DOHH2 (cell line): ENCODE measurements at regions not wholly inside any gene's neighbourhood (a gene's known extent, or its start where the extent isn't known, plus 50 kb on each side); places are given as distances from the start of the nearest gene placed in this dataset.

ENCODE experiments used
- H3F3A ChIP-seq: fragments of 200-600 bp; sonication (generic), shearing (Covaris generic); 2 replicates; pipeline ENCODE4 v1.6.0; 2016; ENCODE audit warnings: antibody characterized with exemption, mild to moderate bottlenecking; ENCODE audit not compliant: control insufficient read depth, insufficient read depth
- H3K27ac ChIP-seq: fragments of 200-600 bp; sonication (generic); 2 replicates; pipeline ENCODE4 v1.5.1; 2014; ENCODE audit warnings: low read depth, mild to moderate bottlenecking, low read length, moderate library complexity
- H3K27me3 ChIP-seq: fragments of 200-600 bp; sonication (generic); 2 replicates; pipeline ENCODE4 v1.6.1; 2014; ENCODE audit warnings: mild to moderate bottlenecking, low read length, mixed read lengths; ENCODE audit not compliant: control insufficient read depth
- H3K36me3 ChIP-seq: fragments of 200-600 bp; sonication (generic); 2 replicates; pipeline ENCODE4 v1.6.1; 2014; ENCODE audit warnings: mild to moderate bottlenecking, low read length, moderate library complexity, mixed read lengths; ENCODE audit not compliant: control insufficient read depth
- H3K4me1 ChIP-seq: fragments of 200-600 bp; sonication (generic); 2 replicates; pipeline ENCODE4 v1.6.1; 2014; ENCODE audit warnings: mild to moderate bottlenecking, low read length, mixed read lengths; ENCODE audit not compliant: control insufficient read depth
- H3K4me2 ChIP-seq: fragments of 200-600 bp; sonication (generic); 2 replicates; pipeline ENCODE4 v1.6.0; 2014; ENCODE audit warnings: mild to moderate bottlenecking, low read length, moderate library complexity
- H3K4me3 ChIP-seq: fragments of 200-600 bp; sonication (generic); 2 replicates; pipeline ENCODE4 v1.5.1; 2014; ENCODE audit warnings: mild to moderate bottlenecking, low read length, mixed read lengths
- H3K79me2 ChIP-seq: fragments of 200-600 bp; sonication (generic); 2 replicates; pipeline ENCODE4 v1.6.1; 2014; ENCODE audit warnings: mild to moderate bottlenecking, low read length, mixed read lengths; ENCODE audit not compliant: control insufficient read depth
- H3K9me2 ChIP-seq: fragments of 200-600 bp; sonication (generic); replicated peaks from 2 replicates; pipeline ENCODE4 v1.6.1; 2014; ENCODE audit warnings: mild to moderate bottlenecking, low read length, mixed read lengths; ENCODE audit not compliant: control insufficient read depth
- H3K9me3 ChIP-seq: fragments of 200-600 bp; sonication (generic); 2 replicates; pipeline ENCODE4 v1.6.1; 2014; ENCODE audit warnings: antibody characterized with exemption, low read length, mixed read lengths; ENCODE audit not compliant: control insufficient read depth, insufficient read depth
- H4K20me1 ChIP-seq: fragments of 200-600 bp; sonication (generic); 2 replicates; pipeline ENCODE4 v1.6.0; 2014; ENCODE audit warnings: low read depth, mild to moderate bottlenecking, antibody characterized with exemption, low read length, moderate library complexity; ENCODE audit not compliant: control insufficient read depth, insufficient read depth
- EZH2phosphoT487 ChIP-seq: fragments of 200-600 bp; sonication (generic); IDR thresholded peaks from 2 replicates; pipeline ENCODE4 v1.6.1; 2017; ENCODE audit warnings: borderline replicate concordance, mild to moderate bottlenecking, antibody characterized with exemption, low read length, moderate library complexity, mixed read lengths
- TF ChIP-seq, protein P1 (sequence below): fragments of 200-600 bp; sonication (generic); IDR thresholded peaks from one replicate; pipeline ENCODE4 v1.5.1; 2014; ENCODE audit warnings: antibody characterized with exemption, mild to moderate bottlenecking, low read depth, low read length; ENCODE audit not compliant: poor library complexity, severe bottlenecking

DNA sequence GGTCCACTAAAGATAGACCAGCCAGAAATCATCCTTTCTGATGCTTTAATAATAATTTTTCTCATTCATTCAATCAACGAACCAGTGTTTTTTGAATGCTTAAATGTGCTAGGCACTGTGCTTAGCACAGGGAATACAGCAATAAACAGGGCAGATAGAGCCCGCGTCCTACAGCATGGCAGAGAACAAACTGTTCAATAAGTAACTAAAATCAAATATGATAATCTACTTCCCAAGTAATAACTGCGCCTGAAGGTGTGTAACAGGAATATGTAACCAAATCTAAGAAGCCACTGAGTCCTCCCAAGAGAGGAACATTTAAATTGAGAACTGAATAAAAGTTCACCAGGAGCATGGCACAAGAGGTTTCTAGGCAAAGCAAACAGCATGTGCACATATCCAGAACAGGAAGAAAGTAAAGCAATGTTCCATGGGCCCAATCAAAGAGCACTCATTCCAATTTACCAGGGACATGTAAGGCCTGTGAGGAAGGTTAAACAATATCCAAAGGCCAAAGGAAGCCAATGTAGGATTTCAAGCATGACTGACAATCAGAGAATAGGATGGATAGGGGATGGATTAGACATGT lies 311.0 kb upstream of the RARB start:
- H3K27ac ChIP-seq: no peak overlapping the region

DNA sequence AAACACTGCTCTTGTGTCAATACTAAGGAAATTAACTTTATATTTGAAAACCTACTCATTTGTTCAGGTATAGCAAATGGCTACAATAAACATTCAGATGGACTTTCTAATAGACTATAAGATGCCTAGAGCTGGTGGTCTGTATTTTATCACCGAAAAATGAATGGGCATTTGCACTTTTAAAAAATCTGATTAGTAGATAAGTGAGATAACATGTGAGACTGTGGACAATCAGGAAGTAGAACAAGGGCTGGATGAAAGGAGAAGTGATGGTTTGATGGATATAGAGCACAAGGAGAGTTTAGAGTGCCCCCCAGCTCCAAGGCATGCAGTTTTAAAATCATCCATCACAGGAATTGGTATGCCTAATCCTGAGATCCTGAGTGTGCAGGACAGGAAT lies 308.4 kb upstream of the RARB start:
- Histone ChIP-seq H3F3A (no peaks in the 10 kb centered on the region), H3K36me3 (no peaks in the 10 kb centered on the region), H3K9me3 (no peaks in the 10 kb centered on the region), H3K4me3 (no peak overlapping the region), H3K4me2 (no peak overlapping the region), H3K27me3 (no peaks in the 10 kb centered on the region), H3K79me2 (no peaks in the 10 kb centered on the region), H3K27ac (no peak overlapping the region), H4K20me1 (no peaks in the 10 kb centered on the region), H3K4me1 (no peaks in the 10 kb centered on the region), H3K9me2 (no peaks in the 10 kb centered on the region)
- TF ChIP-seq, protein P1, sequence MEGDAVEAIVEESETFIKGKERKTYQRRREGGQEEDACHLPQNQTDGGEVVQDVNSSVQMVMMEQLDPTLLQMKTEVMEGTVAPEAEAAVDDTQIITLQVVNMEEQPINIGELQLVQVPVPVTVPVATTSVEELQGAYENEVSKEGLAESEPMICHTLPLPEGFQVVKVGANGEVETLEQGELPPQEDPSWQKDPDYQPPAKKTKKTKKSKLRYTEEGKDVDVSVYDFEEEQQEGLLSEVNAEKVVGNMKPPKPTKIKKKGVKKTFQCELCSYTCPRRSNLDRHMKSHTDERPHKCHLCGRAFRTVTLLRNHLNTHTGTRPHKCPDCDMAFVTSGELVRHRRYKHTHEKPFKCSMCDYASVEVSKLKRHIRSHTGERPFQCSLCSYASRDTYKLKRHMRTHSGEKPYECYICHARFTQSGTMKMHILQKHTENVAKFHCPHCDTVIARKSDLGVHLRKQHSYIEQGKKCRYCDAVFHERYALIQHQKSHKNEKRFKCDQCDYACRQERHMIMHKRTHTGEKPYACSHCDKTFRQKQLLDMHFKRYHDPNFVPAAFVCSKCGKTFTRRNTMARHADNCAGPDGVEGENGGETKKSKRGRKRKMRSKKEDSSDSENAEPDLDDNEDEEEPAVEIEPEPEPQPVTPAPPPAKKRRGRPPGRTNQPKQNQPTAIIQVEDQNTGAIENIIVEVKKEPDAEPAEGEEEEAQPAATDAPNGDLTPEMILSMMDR: no peak
- TF ChIP-seq EZH2phosphoT487: no peak

More for the DNA sequence above, 311.0 kb upstream of the RARB start:
- Histone ChIP-seq H3K4me2 (no peak overlapping the region), H3K9me2 (no peaks in the 10 kb centered on the region), H3K4me1 (no peaks in the 10 kb centered on the region), H3K4me3 (no peak overlapping the region), H3K79me2 (no peaks in the 10 kb centered on the region), H3K27me3 (no peaks in the 10 kb centered on the region), H4K20me1 (no peaks in the 10 kb centered on the region), H3K36me3 (no peaks in the 10 kb centered on the region), H3F3A (no peaks in the 10 kb centered on the region), H3K9me3 (no peaks in the 10 kb centered on the region)
- no peak for TF ChIP-seq EZH2phosphoT487
- TF ChIP-seq, protein P1: no peak

DNA sequence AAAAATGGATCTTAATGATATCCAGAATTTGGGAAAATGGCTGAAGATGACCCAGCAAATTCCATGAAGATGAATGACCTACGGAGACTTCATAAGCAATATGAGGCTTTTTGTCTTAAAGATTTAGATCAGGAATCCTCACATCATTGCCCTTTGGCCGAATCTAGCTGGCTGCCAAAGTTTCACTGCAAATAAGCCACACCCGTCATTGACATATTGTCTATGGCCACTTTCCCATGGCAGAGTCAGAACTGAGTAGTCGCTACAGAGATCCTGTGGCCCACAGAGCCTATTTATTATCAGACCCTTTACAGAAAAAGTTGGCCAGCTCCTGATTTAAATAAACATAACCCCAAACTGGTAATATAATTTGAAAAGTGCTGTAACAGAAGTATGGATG lies 307.4 kb upstream of the RARB start:
- H3K9me3 ChIP-seq: no peaks in the 10 kb centered on the region
- H3F3A ChIP-seq: no peaks in the 10 kb centered on the region
- no peaks in the 10 kb centered on the region for H3K36me3 ChIP-seq
- no peaks in the 10 kb centered on the region for H4K20me1 ChIP-seq
- no peak overlapping the region for H3K27ac ChIP-seq
- TF ChIP-seq, protein P1: no peak
- no peak for TF ChIP-seq EZH2phosphoT487
- H3K79me2 ChIP-seq: no peaks in the 10 kb centered on the region
- no peaks in the 10 kb centered on the region for H3K9me2 ChIP-seq
- H3K27me3 ChIP-seq: no peaks in the 10 kb centered on the region
- H3K4me3 ChIP-seq: no peak overlapping the region
- H3K4me2 ChIP-seq: no peak overlapping the region
- H3K4me1 ChIP-seq: no peaks in the 10 kb centered on the region

DNA sequence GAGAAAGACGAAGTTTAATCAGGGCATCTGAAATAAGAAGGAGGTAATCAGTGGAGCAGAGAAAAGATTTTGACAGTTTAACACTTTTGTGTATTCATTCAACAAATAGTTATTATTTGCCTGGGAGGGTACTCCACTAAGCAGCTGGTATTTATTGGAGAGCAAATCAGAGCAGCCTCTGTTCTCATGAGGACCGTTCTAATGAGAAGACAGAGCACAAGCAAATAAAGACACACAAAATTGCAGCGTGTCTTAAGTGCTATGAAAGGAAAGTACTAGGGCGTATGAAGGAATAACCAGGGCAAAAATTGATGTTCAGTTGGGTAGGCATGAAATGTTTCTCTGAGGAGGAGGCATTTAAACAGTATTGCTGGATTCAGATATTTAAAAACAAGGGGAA lies 302.9 kb upstream of the RARB start:
- H3F3A ChIP-seq: no peaks in the 10 kb centered on the region
- H3K79me2 ChIP-seq: no peaks in the 10 kb centered on the region
- no peaks in the 10 kb centered on the region for H3K27me3 ChIP-seq
- no peak for TF ChIP-seq EZH2phosphoT487
- TF ChIP-seq, protein P1: no peak
- H3K36me3 ChIP-seq: no peaks in the 10 kb centered on the region
- H3K4me1 ChIP-seq: no peaks in the 10 kb centered on the region
- H3K27ac ChIP-seq: no peak overlapping the region
- H4K20me1 ChIP-seq: no peaks in the 10 kb centered on the region
- H3K9me3 ChIP-seq: no peaks in the 10 kb centered on the region
- no peak overlapping the region for H3K4me3 ChIP-seq
- H3K9me2 ChIP-seq: no peaks in the 10 kb centered on the region
- no peak overlapping the region for H3K4me2 ChIP-seq
